ENCODE measurements at regions not wholly inside any gene's neighbourhood (a gene's known extent, or its start where the extent isn't known, plus 50 kb on each side); places are given as distances from the start of the nearest gene placed in this dataset.

GRCh38 chr14:100664231-100664630, 62.5 kb upstream of the DLK1 start:
- Histone ChIP-seq H3K9me3 (no peaks in the 10 kb centered on the region), H3K27ac (no peak overlapping the region), H3K36me3 (no peaks in the 10 kb centered on the region), H3K27me3 (no peaks in the 10 kb centered on the region), H3K4me1 (no peaks in the 10 kb centered on the region), H3K4me3 (no peak overlapping the region)
- intact Hi-C loops (cut with DNase I) = no loop called here
- TF ChIP-seq CTCF (IDR thresholded peaks at IDR 0.05) = no peak
- DNase-seq (ENCODE audit: low spot score in 2 of 2) = no peak

- H3K4me1 ChIP-seq = no peaks in the 10 kb centered on the region
- H3K36me3 ChIP-seq = no peaks in the 10 kb centered on the region
- H3K27ac ChIP-seq = no peak overlapping the region
- no peak overlapping the region for H3K4me3 ChIP-seq
- no peak for DNase-seq (ENCODE audit: low spot score in 2 of 2)
- no peak for TF ChIP-seq CTCF (IDR thresholded peaks at IDR 0.05)
- H3K27me3 ChIP-seq = no peaks in the 10 kb centered on the region
- no peaks in the 10 kb centered on the region for H3K9me3 ChIP-seq
- intact Hi-C loops (cut with DNase I) = no loop called here
Observed at GRCh38 chr14:100664841-100665510, 61.7 kb upstream of the DLK1 start.

- no peak for TF ChIP-seq CTCF (IDR thresholded peaks at IDR 0.05)
- Histone ChIP-seq H3K4me1 (no peaks in the 10 kb centered on the region), H3K36me3 (no peaks in the 10 kb centered on the region), H3K27ac (no peak overlapping the region), H3K4me3 (no peak overlapping the region), H3K27me3 (no peaks in the 10 kb centered on the region), H3K9me3 (no peaks in the 10 kb centered on the region)
- no peak for DNase-seq (ENCODE audit: low spot score in 2 of 2)
- intact Hi-C loops (cut with DNase I) = no loop called here
Observed at GRCh38 chr14:100665511-100666032, 61.1 kb upstream of the DLK1 start.

GRCh38 chr14:100666403-100666802, 60.3 kb upstream of the DLK1 start:
- no peak for DNase-seq (ENCODE audit: low spot score in 2 of 2)
- TF ChIP-seq CTCF (IDR thresholded peaks at IDR 0.05) = no peak
- Histone ChIP-seq H3K4me3 (no peak overlapping the region), H3K4me1 (no peaks in the 10 kb centered on the region), H3K27me3 (no peaks in the 10 kb centered on the region), H3K9me3 (no peaks in the 10 kb centered on the region), H3K27ac (no peak overlapping the region), H3K36me3 (no peaks in the 10 kb centered on the region)
- intact Hi-C loops (cut with DNase I) = no loop called here

GRCh38 chr14:100666851-100667250, 59.8 kb upstream of the DLK1 start:
- TF ChIP-seq CTCF (IDR thresholded peaks at IDR 0.05) = no peak
- Histone ChIP-seq H3K27me3 (no peaks in the 10 kb centered on the region), H3K4me3 (no peak overlapping the region), H3K9me3 (no peaks in the 10 kb centered on the region), H3K27ac (no peak overlapping the region), H3K4me1 (no peaks in the 10 kb centered on the region), H3K36me3 (no peaks in the 10 kb centered on the region)
- intact Hi-C loops (cut with DNase I) = no loop called here
- DNase-seq (ENCODE audit: low spot score in 2 of 2) = no peak

GRCh38 chr14:100667656-100668055, 59.0 kb upstream of the DLK1 start:
- no peaks in the 10 kb centered on the region for H3K4me1 ChIP-seq
- no peaks in the 10 kb centered on the region for H3K27me3 ChIP-seq
- H3K4me3 ChIP-seq = no peak overlapping the region
- H3K27ac ChIP-seq = no peak overlapping the region
- no peaks in the 10 kb centered on the region for H3K9me3 ChIP-seq
- intact Hi-C loops (cut with DNase I) = no loop called here
- DNase-seq (ENCODE audit: low spot score in 2 of 2) = no peak
- no peak for TF ChIP-seq CTCF (IDR thresholded peaks at IDR 0.05)
- H3K36me3 ChIP-seq = no peaks in the 10 kb centered on the region

All from ascending aorta (tissue), 2 donors.